GM19043 (cell line): ENCODE measurements at regions not wholly inside any gene's neighbourhood (a gene's known extent, or its start where the extent isn't known, plus 50 kb on each side); places are given as distances from the start of the nearest gene placed in this dataset.

Experiments used
- ATAC-seq: cut with Tn5 transposase; IDR thresholded peaks from one replicate; pipeline ENCODE4 v1.9.1; 2021; ENCODE audit warnings: low read depth; ENCODE audit not compliant: unreplicated experiment

DNA sequence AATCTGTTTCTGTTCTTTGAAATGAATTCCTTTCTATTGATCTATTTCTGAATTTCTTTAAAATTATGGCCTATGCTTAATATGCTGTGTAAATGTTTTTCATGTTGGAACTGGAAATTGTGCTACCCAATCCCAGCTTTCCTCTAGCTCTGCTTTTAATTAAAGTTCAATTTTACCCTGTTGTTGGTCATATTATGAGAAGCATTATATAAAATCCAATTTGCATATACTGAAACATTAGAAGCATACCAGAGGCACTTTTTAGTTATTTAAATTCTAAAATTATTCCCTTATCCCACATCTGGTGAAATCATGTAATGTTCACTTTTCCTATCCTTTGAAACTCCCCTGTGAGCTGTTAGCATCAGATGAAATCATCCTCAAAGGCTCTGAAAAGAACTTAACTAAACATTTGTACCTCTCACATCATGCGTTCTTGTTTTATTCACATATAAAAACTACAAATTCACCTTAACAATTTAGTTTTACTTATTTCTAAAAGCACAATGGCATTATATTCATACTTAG is 160.6 kb upstream of the COL21A1 start:
- no peak for ATAC-seq

- peak; percentile 47 for ATAC-seq
Measured at GRCh38 chr6:56406276-56407269, 159.2 kb upstream of the COL21A1 start.

- ATAC-seq: no peak
Measured at GRCh38 chr6:56404599-56404998, 157.2 kb upstream of the COL21A1 start.

- no peak for ATAC-seq
Measured at GRCh38 chr6:56403745-56404144, 156.4 kb upstream of the COL21A1 start.

- ATAC-seq: no peak
Measured at GRCh38 chr6:56401477-56402070, 154.2 kb upstream of the COL21A1 start.

GRCh38 chr6:56400273-56400672 is 152.9 kb upstream of the COL21A1 start:
- ATAC-seq: no peak

GRCh38 chr6:56399672-56400263 is 152.4 kb upstream of the COL21A1 start:
- no peak for ATAC-seq

- no peak for ATAC-seq
Measured at GRCh38 chr6:56399250-56399671, 151.9 kb upstream of the COL21A1 start.

DNA sequence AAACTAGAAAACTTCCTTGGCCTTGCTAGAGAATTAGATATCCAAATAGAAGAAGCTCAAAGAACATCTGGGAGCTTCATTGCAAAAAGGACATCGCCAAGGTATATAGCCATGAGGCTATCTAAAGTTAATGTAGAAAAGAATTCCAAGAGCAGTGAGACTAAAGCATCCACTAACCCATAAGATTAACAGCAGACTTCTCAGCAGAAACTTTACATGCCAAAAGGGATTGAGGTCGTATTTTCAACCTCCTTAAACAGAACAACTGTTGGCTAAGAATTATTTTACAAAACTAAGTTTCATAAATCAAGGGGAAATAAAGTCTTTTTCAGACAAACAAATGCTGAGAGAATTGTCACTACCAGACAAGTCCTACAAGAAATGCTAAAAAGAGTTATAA is 149.1 kb upstream of the COL21A1 start:
- no peak for ATAC-seq

GRCh38 chr6:56393615-56394612 is 146.5 kb upstream of the COL21A1 start:
- ATAC-seq: no peak

GRCh38 chr6:56388415-56388755 is 141.0 kb upstream of the COL21A1 start:
- no peak for ATAC-seq

DNA sequence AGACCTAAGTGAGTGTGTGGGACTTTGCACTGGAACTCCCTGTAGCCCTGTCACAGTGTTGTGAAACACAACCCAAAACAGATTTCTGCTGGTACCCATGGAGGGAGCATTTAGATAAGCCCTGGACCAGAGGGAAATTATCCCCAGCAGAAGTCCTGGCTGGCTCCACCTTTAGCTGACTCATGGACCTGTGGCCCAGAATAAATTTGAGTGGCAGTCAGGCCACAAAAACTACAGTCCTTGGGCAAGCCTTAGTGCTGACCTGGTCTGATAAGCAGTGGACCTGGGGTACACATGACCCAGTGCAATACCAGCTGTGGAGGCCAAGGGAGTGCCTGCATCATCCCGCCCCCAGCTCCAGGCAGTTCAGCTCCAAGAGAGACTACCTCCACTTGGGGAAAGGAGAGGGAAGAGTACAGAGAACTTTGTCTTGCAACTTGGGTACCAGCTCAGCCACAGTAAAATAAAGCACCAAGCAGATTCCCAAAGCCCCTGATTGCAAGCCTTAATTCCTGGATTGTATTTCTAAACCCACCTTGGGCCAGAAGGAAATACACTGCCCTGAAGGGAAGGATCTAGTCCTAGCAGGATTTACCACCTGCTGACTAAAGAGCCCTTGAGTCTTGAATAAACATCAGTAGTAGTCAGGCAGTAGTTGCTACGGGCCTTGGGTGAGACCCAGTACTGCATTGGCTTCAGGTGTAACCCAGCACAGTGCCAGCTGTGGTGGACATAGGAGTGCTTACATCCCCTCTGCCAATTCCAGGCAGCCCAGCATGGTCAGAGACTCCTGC is 140.4 kb upstream of the COL21A1 start:
- ATAC-seq: no peak

DNA sequence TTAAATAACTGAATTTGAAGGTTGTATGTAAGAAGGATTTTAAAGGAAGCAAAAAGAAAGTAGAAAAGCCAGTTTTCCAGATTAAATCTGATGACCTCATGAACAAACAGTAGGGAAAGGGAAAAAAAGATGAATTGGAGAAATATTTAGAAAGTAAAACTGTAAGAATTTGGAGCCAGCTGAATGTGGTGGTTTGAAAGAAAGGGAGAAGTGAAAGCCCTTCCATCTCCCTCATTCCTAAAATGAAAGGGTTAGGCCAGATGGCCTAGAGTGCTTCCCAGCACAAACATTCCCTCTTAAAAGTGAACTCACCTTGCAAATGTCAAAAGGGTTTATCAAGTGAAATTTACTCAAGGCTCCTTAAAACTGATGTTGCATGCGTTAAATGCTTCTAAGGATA is 139.3 kb upstream of the COL21A1 start:
- no peak for ATAC-seq

- no peak for ATAC-seq
Measured at GRCh38 chr6:56385981-56386593, 138.7 kb upstream of the COL21A1 start.

- ATAC-seq: no peak
Measured at GRCh38 chr6:56383160-56383559, 135.8 kb upstream of the COL21A1 start.

DNA sequence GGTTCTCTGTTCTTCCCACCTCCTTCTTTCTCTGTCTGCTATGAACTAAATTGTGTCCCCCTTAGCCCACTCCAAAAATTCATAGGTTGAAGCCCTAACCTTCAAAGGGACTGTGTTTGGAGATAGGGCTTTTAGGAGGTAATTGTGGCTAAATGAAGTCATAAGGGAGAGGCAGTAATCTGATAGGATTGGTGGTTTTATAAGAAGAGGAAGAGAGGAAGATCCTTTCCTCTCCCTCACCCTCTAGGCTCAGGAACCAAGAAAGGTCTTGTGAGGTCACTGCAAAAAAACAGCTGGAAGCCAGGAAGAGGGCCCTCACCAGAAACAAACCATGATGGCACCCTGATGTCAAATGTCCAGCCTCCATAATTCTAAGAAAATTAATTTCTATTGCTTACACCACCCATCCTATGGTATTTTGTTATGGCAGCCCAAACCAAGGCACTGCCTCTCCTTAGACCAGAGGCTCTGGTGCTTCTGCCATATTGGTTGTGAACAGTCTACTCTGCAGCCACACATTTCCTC is 135.1 kb upstream of the COL21A1 start:
- ATAC-seq: no peak

DNA sequence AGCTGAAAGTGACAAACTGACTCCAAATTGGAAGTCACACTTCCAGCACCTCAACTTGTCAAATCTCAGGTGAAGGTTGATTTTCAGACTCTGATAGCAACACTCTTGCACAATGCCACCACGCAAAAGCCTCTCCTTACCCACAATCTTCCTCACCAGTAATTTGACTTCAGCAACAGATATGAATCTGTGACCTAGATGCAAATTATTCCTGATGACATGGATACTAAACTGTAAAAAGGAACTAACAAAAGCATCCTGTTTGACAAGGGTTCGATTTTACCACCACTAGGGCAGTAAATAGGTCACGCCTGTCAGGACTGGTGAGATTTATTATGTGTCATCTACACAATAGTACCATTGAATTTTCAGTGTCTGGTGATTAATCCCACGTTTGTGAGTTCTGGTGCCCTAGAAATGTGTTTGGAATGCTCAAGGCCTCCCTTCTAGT is 134.4 kb upstream of the COL21A1 start:
- ATAC-seq: no peak

- ATAC-seq: no peak
Measured at GRCh38 chr6:56380476-56380875, 133.1 kb upstream of the COL21A1 start.
